DOHH2 (cell line): ENCODE measurements at regions not wholly inside any gene's neighbourhood (a gene's known extent, or its start where the extent isn't known, plus 50 kb on each side); places are given as distances from the start of the nearest gene placed in this dataset.

Experiments used
- CTCF ChIP-seq: fragments of 200-600 bp; sonication (generic); IDR thresholded peaks from one replicate; pipeline ENCODE4 v1.5.1; 2014; ENCODE audit warnings: antibody characterized with exemption, mild to moderate bottlenecking, low read depth, low read length; ENCODE audit not compliant: poor library complexity, severe bottlenecking
- EZH2phosphoT487 ChIP-seq: fragments of 200-600 bp; sonication (generic); IDR thresholded peaks from 2 replicates; pipeline ENCODE4 v1.6.1; 2017; ENCODE audit warnings: borderline replicate concordance, mild to moderate bottlenecking, antibody characterized with exemption, low read length, moderate library complexity, mixed read lengths

DNA sequence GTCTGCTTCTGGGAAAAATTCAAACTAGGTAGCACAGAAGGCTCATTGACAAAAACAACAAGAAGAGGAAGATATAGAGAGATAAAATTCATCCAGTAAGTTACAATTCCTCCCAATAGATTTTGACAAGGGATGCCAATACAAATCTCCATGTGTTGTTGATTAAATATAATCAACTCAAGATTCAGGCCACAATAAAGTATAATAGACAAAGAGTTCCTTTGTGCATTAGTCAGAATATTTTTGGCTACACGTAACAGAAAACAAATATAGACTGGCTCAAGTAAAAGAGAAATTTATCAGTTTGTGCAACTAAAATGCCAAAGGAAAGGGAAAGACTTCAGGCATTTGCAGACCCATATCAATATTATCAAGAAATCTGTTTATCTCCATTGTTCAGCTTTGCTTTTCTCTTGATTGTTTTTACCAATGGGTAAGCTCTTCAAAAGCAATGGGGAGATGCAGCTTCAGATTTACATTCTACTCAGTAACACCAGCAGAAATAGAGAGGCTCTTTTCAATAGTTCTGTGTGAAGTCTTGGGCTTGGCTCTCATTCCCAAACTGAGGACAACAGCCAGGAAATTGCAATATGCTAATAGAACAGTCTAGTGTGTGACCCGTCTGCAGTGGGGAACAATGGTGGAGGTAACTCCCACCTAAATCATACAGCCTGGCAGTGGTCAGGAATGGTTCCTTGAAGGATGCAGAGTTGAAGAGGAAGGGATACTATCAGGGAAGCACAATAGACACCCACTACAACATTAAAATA is 77.6 kb upstream of the PROK2 start:
- no peak for TF ChIP-seq EZH2phosphoT487
- TF ChIP-seq CTCF: no peak
